Activated T-helper 1 cell treated with anti-CD3 and anti-CD28 coated beads, Interleukin-2, amount 50 U/mL, for 16 hours (primary cell): ENCODE measurements at regions not wholly inside any gene's neighbourhood (a gene's known extent, or its start where the extent isn't known, plus 50 kb on each side); places are given as distances from the start of the nearest gene placed in this dataset.

ENCODE experiments used
- DNase-seq, 2 donors: peaks; one replicate each; pipeline ENCODE4 v3.0.0-alpha.2; 2020; ENCODE audit warnings: low read depth in 1 of 2, low spot score in 1 of 2

DNA sequence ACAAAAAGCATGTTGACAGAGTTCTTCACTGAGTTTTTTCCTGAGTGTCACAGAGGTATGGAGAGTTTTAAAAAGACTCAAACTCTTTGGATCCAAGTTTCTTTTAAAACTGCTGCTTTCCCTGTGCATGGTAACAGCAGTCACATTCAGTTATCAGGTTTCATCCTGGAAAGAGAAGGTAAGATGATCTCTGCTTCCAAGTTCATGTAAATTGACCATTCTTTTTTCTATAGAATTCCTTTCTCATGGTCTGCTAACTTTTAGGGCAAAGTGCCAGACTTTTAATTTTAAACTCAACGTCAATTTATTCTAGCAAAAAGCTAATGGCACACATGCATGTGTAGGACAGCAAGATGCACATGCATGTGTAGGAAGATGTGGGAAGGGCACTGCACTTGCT lies 52.5 kb upstream of the PRLR start:
- DNase-seq = no peak

DNA sequence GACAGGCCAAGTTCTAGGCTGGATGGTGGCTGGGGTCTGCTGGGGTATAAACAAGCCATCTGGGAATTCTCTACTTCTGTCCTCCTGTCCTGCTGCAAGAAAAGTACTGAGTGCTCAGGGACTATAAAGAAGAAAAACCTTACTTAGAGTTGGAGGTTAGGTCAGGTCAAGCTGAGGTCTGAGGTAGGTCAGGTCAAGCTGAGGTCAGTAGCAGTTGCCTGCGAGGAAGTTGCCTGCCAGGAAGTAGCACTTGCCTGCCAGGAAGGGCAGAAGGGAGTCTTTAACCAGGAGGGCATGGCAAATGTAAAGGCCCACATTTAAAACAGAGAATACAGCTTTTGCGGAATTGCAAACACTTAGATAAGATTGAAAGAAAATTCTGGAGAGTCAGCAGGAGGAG lies 51.3 kb upstream of the PRLR start:
- DNase-seq = no peak
